ENCODE measurements at regions not wholly inside any gene's neighbourhood (a gene's known extent, or its start where the extent isn't known, plus 50 kb on each side); places are given as distances from the start of the nearest gene placed in this dataset.
A peak's percentile ranks its signal among the peaks of the same experiment; 100 is the strongest.

- no peak overlapping the region for H3K27ac ChIP-seq (ENCODE audit: low read depth, low read length)
- peaks cover 49% of the 10 kb centered on the region for H3K27me3 ChIP-seq (ENCODE audit: control insufficient read depth, insufficient read depth, low read length)
- POLR2A ChIA-PET: no interaction called here
- H3K4me3 ChIP-seq (ENCODE audit: low read depth, low read length): no peak overlapping the region
- CTCF ChIA-PET: no interaction called here
- TF ChIP-seq CTCF (IDR thresholded peaks at IDR 0.05; ENCODE audit: low read depth, low read length): no peak
- H3K9me3 ChIP-seq (ENCODE audit: control insufficient read depth, insufficient read depth, low read length): no peaks in the 10 kb centered on the region
- no peak for DNase-seq (ENCODE audit: low read depth, low spot score)
These were observed 246.9 kb upstream of the TLE3 start for GRCh38 chr15:70344666-70345065.

- ChIA-PET POLR2A (no interaction called here), CTCF (no interaction called here)
- DNase-seq (ENCODE audit: low read depth, low spot score): no peak
- TF ChIP-seq CTCF (IDR thresholded peaks at IDR 0.05; ENCODE audit: low read depth, low read length): no peak
- peaks cover 45% of the 10 kb centered on the region for H3K27me3 ChIP-seq (ENCODE audit: control insufficient read depth, insufficient read depth, low read length)
- no peak overlapping the region for H3K27ac ChIP-seq (ENCODE audit: low read depth, low read length)
- no peaks in the 10 kb centered on the region for H3K9me3 ChIP-seq (ENCODE audit: control insufficient read depth, insufficient read depth, low read length)
- no peak overlapping the region for H3K4me3 ChIP-seq (ENCODE audit: low read depth, low read length)
These were observed 246.4 kb upstream of the TLE3 start for GRCh38 chr15:70343961-70344621.

- CTCF ChIA-PET: no interaction called here
- Histone ChIP-seq H3K27ac (ENCODE audit: low read depth, low read length) (no peak overlapping the region), H3K9me3 (ENCODE audit: control insufficient read depth, insufficient read depth, low read length) (no peaks in the 10 kb centered on the region), H3K4me3 (ENCODE audit: low read depth, low read length) (no peak overlapping the region), H3K27me3 (ENCODE audit: control insufficient read depth, insufficient read depth, low read length) (peaks cover 33% of the 10 kb centered on the region)
- no peak for DNase-seq (ENCODE audit: low read depth, low spot score)
- no peak for TF ChIP-seq CTCF (IDR thresholded peaks at IDR 0.05; ENCODE audit: low read depth, low read length)
- POLR2A ChIA-PET: no interaction called here
These were observed 245.1 kb upstream of the TLE3 start for GRCh38 chr15:70342554-70343548.

- no peak for TF ChIP-seq CTCF (IDR thresholded peaks at IDR 0.05; ENCODE audit: low read depth, low read length)
- no peaks in the 10 kb centered on the region for H3K9me3 ChIP-seq (ENCODE audit: control insufficient read depth, insufficient read depth, low read length)
- CTCF ChIA-PET: no interaction called here
- no peak for DNase-seq (ENCODE audit: low read depth, low spot score)
- POLR2A ChIA-PET: no interaction called here
- H3K4me3 ChIP-seq (ENCODE audit: low read depth, low read length): no peak overlapping the region
- no peak overlapping the region for H3K27ac ChIP-seq (ENCODE audit: low read depth, low read length)
- H3K27me3 ChIP-seq (ENCODE audit: control insufficient read depth, insufficient read depth, low read length): peaks cover 33% of the 10 kb centered on the region
These were observed 244.4 kb upstream of the TLE3 start for GRCh38 chr15:70342141-70342540.

GRCh38 chr15:70341566-70341965 is 243.8 kb upstream of the TLE3 start:
- ChIA-PET CTCF (no interaction called here), POLR2A (no interaction called here)
- no peak overlapping the region for H3K4me3 ChIP-seq (ENCODE audit: low read depth, low read length)
- H3K9me3 ChIP-seq (ENCODE audit: control insufficient read depth, insufficient read depth, low read length): no peaks in the 10 kb centered on the region
- peak overlapping the region; percentile 21 for H3K27ac ChIP-seq (ENCODE audit: low read depth, low read length)
- peaks cover 39% of the 10 kb centered on the region for H3K27me3 ChIP-seq (ENCODE audit: control insufficient read depth, insufficient read depth, low read length)
- TF ChIP-seq CTCF (IDR thresholded peaks at IDR 0.05; ENCODE audit: low read depth, low read length): no peak
- DNase-seq (ENCODE audit: low read depth, low spot score): no peak

Measured in AG04450 (cell line).